WTC11 (cell line): ENCODE measurements at regions not wholly inside any gene's neighbourhood (a gene's known extent, or its start where the extent isn't known, plus 50 kb on each side); places are given as distances from the start of the nearest gene placed in this dataset.

Experiments used
- ATAC-seq: fragments of 200-7000 bp; cut with Tn5 transposase; 2 replicates; pipeline ENCODE4 v1.10.0; 2021; ENCODE audit warnings: mild to moderate bottlenecking, moderate library complexity
- CTCF ChIA-PET: fragments of 300-600 bp; sonication (Branson Sonifier 250); formaldehyde crosslinking; loops from one replicate; lab custom pipeline; 2021; ENCODE audit warnings: antibody characterized with exemption; lab: Charles Lee
- POLR2A ChIA-PET: fragments of 350-600 bp; sonication (Branson Sonifier 250); formaldehyde crosslinking; loops from one replicate; lab custom pipeline; 2021; ENCODE audit warnings: antibody characterized with exemption; lab: Charles Lee
- DNase-seq: peaks from one replicate; pipeline ENCODE4 v3.0.0; 2021; ENCODE audit warnings: low spot score
- H3K27ac Mint-ChIP-seq: 2 replicates; pipeline ENCODE4 v1.8.0; 2021; ENCODE audit warnings: mixed read lengths
- H3K27me3 Mint-ChIP-seq: 2 replicates; pipeline ENCODE4 v1.8.0; 2021; ENCODE audit warnings: low read depth, mild to moderate bottlenecking, moderate library complexity, mixed read lengths
- H3K36me3 Mint-ChIP-seq: 2 replicates; pipeline ENCODE4 v1.8.0; 2021; ENCODE audit warnings: mixed read lengths
- H3K4me1 Mint-ChIP-seq: 2 replicates; pipeline ENCODE4 v1.8.0; 2022; ENCODE audit warnings: mixed read lengths
- H3K4me3 Mint-ChIP-seq: 2 replicates; pipeline ENCODE4 v1.8.0; 2021; ENCODE audit warnings: mild to moderate bottlenecking, moderate library complexity, mixed read lengths
- H3K9me3 Mint-ChIP-seq: 2 replicates; pipeline ENCODE4 v1.8.0; 2021; ENCODE audit warnings: mixed read lengths
- AFF4 ChIP-seq: sonication (generic); formaldehyde crosslinking; IDR thresholded peaks from 2 replicates; pipeline ENCODE4 v1.8.1; 2023; ENCODE audit warnings: mild to moderate bottlenecking, missing genetic modification reagents, borderline replicate concordance
- CREB1 ChIP-seq: sonication (generic); formaldehyde crosslinking; IDR thresholded peaks from 2 replicates; pipeline ENCODE4 v1.8.0; 2023; ENCODE audit warnings: mild to moderate bottlenecking, missing genetic modification reagents
- FOXJ3 ChIP-seq: sonication (generic); formaldehyde crosslinking; IDR thresholded peaks from 2 replicates; pipeline ENCODE4 v1.9.0; 2021; ENCODE audit warnings: missing genetic modification reagents, mild to moderate bottlenecking, borderline replicate concordance
- FOXP1 ChIP-seq: sonication (generic); formaldehyde crosslinking; IDR thresholded peaks from 2 replicates; pipeline ENCODE4 v1.8.0; 2022; ENCODE audit warnings: missing genetic modification reagents, mild to moderate bottlenecking, moderate library complexity, borderline replicate concordance
- GRHL2 ChIP-seq: fragments of 250-450 bp; sonication (Bioruptor Pico); IDR thresholded peaks from 2 replicates; pipeline ENCODE4 v1.8.0; 2022; ENCODE audit warnings: mild to moderate bottlenecking, moderate library complexity; ENCODE audit not compliant: insufficient replicate concordance, severe bottlenecking
- GTF2I ChIP-seq: fragments of 250-450 bp; sonication (Bioruptor Pico); conservative IDR thresholded peaks from 2 replicates; pipeline ENCODE4 v1.4.0; 2021; ENCODE audit warnings: mild to moderate bottlenecking
- IRF2 ChIP-seq: sonication (generic); formaldehyde crosslinking; IDR thresholded peaks from 2 replicates; pipeline ENCODE4 v1.8.0; 2022; ENCODE audit warnings: low read depth, missing genetic modification reagents, borderline replicate concordance
- NFYB ChIP-seq: sonication (generic); formaldehyde crosslinking; conservative IDR thresholded peaks from 2 replicates; pipeline ENCODE4 v1.8.0; 2022; ENCODE audit warnings: low read depth, missing genetic modification reagents
- ZNF138 ChIP-seq: sonication (generic); formaldehyde crosslinking; conservative IDR thresholded peaks from 2 replicates; pipeline ENCODE4 v1.8.1; 2022; ENCODE audit warnings: mild to moderate bottlenecking, moderate library complexity, missing genetic modification reagents
- TF ChIP-seq, protein P1 (sequence below): sonication (generic); formaldehyde crosslinking; IDR thresholded peaks from 2 replicates; pipeline ENCODE4 v1.8.0; 2023; ENCODE audit warnings: missing genetic modification reagents
- TF ChIP-seq, protein P2 (sequence below): sonication (generic); formaldehyde crosslinking; conservative IDR thresholded peaks from 2 replicates; pipeline ENCODE4 v1.8.1; 2023; ENCODE audit warnings: mild to moderate bottlenecking, low read depth, missing genetic modification reagents, moderate library complexity
- TF ChIP-seq, protein P3 (sequence below): fragments of 250-450 bp; sonication (Bioruptor Pico); IDR thresholded peaks from 2 replicates; pipeline ENCODE4 v2.1.2; 2022; ENCODE audit warnings: mild to moderate bottlenecking, moderate library complexity
- TF ChIP-seq, protein P4 (sequence below): fragments of 250-450 bp; sonication (Bioruptor Pico); IDR thresholded peaks from 2 replicates; pipeline ENCODE4 v1.9.0; 2021; ENCODE audit warnings: moderate library complexity, mild to moderate bottlenecking, inconsistent platforms, borderline replicate concordance

- H3K27ac Mint-ChIP-seq, result no peak overlapping the region
- H3K36me3 Mint-ChIP-seq, result peaks cover 3% of the 10 kb centered on the region
- no peak for ATAC-seq
- peaks cover 16% of the 10 kb centered on the region for H3K4me1 Mint-ChIP-seq
- H3K27me3 Mint-ChIP-seq, result no peaks in the 10 kb centered on the region
- TF ChIP-seq CREB1, result no peak
- TF ChIP-seq, protein P1, sequence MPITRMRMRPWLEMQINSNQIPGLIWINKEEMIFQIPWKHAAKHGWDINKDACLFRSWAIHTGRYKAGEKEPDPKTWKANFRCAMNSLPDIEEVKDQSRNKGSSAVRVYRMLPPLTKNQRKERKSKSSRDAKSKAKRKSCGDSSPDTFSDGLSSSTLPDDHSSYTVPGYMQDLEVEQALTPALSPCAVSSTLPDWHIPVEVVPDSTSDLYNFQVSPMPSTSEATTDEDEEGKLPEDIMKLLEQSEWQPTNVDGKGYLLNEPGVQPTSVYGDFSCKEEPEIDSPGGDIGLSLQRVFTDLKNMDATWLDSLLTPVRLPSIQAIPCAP (CRISPR knock-in tag), result no peak
- CTCF ChIA-PET, result no interaction called here
- POLR2A ChIA-PET, result no interaction called here
- peaks cover 6% of the 10 kb centered on the region for H3K9me3 Mint-ChIP-seq
- no peak for DNase-seq
- no peak overlapping the region for H3K4me3 Mint-ChIP-seq
Observed at GRCh38 chr18:53817976-53818950, 406.2 kb downstream of the MBD2 start.

GRCh38 chr18:53800171-53800570 is 424.3 kb downstream of the MBD2 start:
- H3K27ac Mint-ChIP-seq, result no peak overlapping the region
- no peaks in the 10 kb centered on the region for H3K27me3 Mint-ChIP-seq
- CTCF ChIA-PET, result no interaction called here

DNA sequence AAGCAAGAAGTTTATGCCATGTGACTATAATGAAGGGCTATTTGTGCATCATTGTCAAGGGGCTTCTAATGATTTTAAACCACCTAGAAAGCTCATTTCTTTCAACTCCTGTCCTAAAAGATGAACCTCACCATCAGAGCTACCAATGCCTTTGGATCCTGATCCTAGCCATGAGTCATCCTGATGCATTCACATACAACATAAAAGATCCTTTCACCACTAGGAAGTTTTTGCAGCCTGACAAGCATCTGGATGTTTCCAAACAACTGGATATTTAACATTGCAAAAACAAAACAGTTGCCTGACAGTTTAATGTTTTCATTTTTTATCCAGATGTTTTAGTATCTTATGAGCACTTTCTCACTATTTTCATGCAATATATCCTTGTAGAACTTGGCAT is 425.3 kb downstream of the MBD2 start:
- ChIA-PET POLR2A (no interaction called here), CTCF (no interaction called here)
- Mint-ChIP-seq H3K9me3 (peaks cover 14% of the 10 kb centered on the region), H3K4me3 (no peak overlapping the region), H3K4me1 (no peaks in the 10 kb centered on the region), H3K27ac (no peak overlapping the region), H3K36me3 (no peaks in the 10 kb centered on the region), H3K27me3 (no peaks in the 10 kb centered on the region)
- DNase-seq (no peak), ATAC-seq (no peak)
- TF ChIP-seq, protein P2, sequence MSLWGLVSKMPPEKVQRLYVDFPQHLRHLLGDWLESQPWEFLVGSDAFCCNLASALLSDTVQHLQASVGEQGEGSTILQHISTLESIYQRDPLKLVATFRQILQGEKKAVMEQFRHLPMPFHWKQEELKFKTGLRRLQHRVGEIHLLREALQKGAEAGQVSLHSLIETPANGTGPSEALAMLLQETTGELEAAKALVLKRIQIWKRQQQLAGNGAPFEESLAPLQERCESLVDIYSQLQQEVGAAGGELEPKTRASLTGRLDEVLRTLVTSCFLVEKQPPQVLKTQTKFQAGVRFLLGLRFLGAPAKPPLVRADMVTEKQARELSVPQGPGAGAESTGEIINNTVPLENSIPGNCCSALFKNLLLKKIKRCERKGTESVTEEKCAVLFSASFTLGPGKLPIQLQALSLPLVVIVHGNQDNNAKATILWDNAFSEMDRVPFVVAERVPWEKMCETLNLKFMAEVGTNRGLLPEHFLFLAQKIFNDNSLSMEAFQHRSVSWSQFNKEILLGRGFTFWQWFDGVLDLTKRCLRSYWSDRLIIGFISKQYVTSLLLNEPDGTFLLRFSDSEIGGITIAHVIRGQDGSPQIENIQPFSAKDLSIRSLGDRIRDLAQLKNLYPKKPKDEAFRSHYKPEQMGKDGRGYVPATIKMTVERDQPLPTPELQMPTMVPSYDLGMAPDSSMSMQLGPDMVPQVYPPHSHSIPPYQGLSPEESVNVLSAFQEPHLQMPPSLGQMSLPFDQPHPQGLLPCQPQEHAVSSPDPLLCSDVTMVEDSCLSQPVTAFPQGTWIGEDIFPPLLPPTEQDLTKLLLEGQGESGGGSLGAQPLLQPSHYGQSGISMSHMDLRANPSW (CRISPR knock-in tag), result no peak
- TF ChIP-seq GTF2I (CRISPR knock-in tag) (no peak), FOXP1 (CRISPR knock-in tag) (no peak)
- TF ChIP-seq, protein P3, sequence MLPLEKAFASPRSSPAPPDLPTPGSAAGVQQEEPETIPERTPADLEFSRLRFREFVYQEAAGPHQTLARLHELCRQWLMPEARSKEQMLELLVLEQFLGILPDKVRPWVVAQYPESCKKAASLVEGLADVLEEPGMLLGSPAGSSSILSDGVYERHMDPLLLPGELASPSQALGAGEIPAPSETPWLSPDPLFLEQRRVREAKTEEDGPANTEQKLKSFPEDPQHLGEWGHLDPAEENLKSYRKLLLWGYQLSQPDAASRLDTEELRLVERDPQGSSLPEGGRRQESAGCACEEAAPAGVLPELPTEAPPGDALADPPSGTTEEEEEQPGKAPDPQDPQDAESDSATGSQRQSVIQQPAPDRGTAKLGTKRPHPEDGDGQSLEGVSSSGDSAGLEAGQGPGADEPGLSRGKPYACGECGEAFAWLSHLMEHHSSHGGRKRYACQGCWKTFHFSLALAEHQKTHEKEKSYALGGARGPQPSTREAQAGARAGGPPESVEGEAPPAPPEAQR (CRISPR knock-in tag), result no peak

More at GRCh38 chr18:53800171-53800570, 424.3 kb downstream of the MBD2 start:
- TF ChIP-seq AFF4 (CRISPR knock-in tag), result no peak
- TF ChIP-seq ZNF138, result no peak
- no peak for TF ChIP-seq IRF2
- no peak for TF ChIP-seq GRHL2 (CRISPR knock-in tag)
- TF ChIP-seq, protein P3 (CRISPR knock-in tag), result no peak
- TF ChIP-seq, protein P4, sequence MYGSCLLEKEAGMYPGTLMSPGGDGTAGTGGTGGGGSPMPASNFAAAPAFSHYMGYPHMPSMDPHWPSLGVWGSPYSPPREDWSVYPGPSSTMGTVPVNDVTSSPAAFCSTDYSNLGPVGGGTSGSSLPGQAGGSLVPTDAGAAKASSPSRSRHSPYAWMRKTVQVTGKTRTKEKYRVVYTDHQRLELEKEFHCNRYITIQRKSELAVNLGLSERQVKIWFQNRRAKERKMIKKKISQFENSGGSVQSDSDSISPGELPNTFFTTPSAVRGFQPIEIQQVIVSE (CRISPR knock-in tag), result no peak
- no peak for TF ChIP-seq NFYB (CRISPR knock-in tag)
- no peak for TF ChIP-seq FOXJ3 (CRISPR knock-in tag)
- Mint-ChIP-seq H3K9me3 (peaks cover 15% of the 10 kb centered on the region), H3K4me1 (no peaks in the 10 kb centered on the region), H3K36me3 (no peaks in the 10 kb centered on the region), H3K4me3 (no peak overlapping the region)
- no peak for DNase-seq
- POLR2A ChIA-PET, result no interaction called here
- no peak for ATAC-seq
